ENCODE measurements at regions not wholly inside any gene's neighbourhood (a gene's known extent, or its start where the extent isn't known, plus 50 kb on each side); places are given as distances from the start of the nearest gene placed in this dataset.

DNA sequence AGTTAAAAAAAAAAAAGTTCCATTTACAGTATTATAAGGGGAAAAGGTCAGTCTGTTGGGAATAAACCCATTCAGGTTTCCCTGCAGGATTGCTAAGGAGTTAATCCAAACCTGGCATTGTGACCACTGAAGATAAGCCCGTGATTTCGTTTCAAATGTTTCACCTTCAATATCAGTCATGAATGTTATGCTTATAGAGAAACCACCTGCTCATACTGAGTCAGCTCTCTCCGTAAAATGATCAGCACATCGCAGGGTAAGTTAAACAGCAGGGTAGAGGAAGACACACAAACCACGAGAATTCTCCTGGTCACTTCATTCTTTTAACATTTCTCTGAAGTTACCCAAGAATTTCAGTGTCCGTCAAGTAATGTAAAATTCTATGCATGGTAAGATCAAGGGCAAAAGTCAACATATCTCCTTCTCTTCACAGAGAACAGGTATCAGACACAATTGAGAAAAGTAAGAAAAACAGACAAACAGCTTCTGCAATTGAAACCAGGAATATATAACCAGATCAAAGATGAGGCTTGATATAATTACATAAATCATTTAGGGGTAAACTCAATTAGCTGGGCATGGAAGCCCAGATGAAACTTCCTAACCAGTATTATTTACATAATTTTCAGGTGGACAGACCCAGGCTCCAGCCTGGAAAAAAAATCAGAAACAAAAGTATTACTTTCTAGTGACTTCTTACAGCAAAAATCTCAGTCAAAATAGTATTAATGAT lies 67.6 kb upstream of the ARHGEF3 start:
- DNase-seq (ENCODE audit: low read depth in 2 of 2, low spot score in 1 of 2): no peak

DNA sequence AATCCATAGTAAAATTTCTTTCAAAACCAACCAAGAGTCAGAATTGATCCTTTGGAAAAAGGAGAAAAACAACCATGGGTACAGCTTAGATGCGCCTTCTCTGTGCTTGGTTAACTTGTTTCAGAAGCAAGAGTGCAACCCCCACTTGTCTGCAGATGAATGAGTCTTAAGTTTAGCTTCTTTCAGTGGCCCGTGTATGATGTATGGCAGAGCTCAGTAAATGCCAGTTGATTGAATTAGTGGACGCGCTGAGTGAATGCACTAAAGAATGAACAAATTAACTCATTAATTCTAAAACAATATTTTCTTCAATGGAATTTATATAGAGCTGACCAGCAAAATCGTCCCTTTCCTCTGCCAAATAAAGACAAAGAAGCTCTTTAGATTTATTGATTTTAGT lies 67.0 kb upstream of the ARHGEF3 start:
- no peak for DNase-seq (ENCODE audit: low read depth in 2 of 2, low spot score in 1 of 2)

DNA sequence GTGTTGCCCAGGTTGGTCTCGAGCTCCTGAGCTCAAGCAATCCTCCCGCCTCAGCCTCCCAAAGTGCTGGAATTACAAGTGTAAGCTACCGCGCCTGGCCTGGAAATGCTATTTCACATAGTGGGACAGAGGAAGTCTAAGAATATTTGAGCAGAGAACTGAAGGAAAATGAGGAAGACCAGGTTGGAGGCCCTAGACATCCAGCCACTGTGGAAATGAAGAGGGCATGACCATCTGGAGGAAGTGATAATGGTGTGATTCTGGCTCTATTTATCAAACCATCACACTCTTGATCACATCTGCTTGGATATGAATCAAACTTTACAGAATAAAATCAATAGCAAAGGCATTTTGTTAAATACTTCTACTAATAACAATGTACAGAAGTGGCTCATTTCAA lies 65.9 kb upstream of the ARHGEF3 start:
- no peak for DNase-seq (ENCODE audit: low read depth in 2 of 2, low spot score in 1 of 2)

DNA sequence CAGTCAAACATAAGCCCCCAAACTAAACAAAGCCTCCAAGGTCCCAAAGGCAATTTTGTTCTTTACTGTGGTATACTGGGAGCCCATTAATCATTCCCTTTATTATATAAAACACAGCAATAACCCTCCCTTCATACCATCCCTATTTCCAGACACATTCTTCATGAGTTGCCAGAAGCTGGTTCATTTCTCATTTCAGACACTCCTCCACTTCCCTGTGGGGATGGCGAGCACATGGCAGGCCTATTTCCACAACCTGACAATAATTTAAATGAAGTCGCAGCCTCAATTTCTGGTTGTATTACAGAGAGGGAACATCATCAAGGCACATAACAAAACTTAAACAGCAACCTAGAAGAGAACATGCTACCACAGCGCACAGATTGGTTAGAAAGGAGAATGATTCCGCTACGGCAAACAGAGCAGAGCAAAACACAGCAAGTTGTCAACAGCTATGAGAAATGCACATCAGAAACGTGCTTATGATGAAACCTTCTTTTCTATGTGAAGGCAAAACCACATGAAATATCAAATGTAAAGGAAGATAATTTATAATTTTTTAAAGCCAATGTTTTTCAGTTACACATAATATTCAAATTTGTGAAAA lies 63.3 kb upstream of the ARHGEF3 start:
- DNase-seq (ENCODE audit: low read depth in 2 of 2, low spot score in 1 of 2): no peak

DNA sequence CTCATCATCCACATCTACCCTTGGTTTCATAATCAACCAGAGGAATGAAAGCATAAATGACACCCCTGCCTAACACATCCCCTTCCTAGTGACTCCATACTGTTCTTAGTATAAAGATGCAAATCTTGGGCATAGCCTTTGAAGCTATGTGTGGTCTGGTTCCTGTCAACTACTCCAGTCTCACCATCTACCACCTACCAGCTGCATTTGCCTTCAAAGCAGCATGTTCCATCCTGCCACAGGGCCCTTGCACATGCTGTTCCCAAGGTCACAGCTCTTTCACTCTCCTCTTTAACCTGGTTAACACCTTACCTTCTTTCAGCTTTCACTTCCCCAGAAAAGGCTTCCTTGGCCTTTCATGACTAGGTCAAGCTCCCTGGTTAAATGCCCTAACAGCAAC lies 62.3 kb upstream of the ARHGEF3 start:
- DNase-seq (ENCODE audit: low read depth in 2 of 2, low spot score in 1 of 2): no peak

DNA sequence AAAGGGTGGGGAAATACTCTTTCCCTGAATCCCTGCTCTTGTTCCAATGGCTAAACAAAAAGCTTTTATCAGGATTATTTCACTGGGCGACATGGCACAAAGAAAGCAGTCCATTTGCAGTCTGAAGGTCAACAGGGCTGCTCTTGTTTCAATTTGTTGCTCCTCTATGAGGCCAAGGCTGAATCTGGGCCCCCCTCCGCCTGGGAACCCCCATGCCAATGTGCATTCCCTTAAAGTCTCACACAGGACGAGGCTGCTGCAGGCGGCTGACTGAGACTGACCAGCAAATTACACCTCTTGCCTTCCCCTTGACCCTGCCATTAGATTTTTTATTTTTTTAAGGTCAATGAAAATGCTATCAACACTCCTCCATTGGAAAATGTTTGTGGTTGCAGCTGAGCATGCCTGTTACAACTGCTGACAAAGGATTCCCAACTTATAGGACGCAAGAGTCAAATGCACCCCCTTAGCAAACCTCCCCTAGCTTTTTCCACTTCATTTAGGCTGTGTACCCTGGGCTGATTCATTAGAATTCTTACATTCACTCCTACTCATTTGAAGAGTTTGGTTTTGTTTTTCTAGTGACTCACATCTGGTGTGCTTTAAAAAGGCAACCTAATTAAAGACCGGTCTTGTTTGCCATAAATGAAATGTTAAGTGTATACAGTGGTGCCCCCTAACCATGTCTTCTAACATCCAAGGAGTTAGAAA lies 60.8 kb upstream of the ARHGEF3 start:
- no peak for DNase-seq (ENCODE audit: low read depth in 2 of 2, low spot score in 1 of 2)

DNA sequence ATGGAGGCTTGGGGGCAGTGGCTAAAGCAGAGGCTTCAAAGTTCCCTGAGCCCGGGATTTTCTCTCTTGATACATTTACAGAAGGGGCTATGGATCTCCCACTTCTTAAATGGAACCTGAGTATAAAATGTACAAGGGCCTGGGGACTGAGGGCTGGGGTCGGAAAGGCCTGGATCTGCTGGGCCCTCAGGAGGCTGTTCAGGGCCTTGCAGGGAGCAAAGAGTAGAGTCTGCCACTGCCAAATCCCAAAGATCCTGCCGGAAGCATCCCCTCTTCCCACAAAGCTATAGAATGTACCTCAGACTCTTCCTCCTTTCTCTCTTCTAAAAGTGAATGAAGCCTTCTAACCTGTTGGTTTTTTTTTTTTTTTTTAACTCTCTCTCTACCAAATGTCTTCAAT lies 59.8 kb upstream of the ARHGEF3 start:
- DNase-seq (ENCODE audit: low read depth in 2 of 2, low spot score in 1 of 2): no peak

DNA sequence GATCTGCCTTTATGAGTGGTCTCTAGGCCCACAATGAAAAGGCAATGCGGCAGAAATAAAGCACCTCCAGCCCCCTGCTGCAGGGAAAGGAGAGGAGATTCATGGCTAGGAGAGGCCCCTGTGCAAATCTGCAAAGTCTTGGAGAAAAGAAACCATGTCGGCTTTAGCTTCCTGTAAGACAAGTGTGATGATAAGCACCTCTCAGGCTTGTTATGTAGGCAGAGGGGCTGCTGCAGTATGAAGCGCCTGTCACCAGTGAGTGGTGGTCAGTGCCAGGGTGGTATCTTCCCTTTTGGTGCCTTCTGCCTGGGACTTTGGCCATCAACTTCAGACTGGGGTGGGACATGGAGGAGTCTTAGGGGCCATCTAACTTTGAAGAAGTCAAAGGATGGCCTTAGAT lies 59.2 kb upstream of the ARHGEF3 start:
- DNase-seq (ENCODE audit: low read depth in 2 of 2, low spot score in 1 of 2): no peak

DNA sequence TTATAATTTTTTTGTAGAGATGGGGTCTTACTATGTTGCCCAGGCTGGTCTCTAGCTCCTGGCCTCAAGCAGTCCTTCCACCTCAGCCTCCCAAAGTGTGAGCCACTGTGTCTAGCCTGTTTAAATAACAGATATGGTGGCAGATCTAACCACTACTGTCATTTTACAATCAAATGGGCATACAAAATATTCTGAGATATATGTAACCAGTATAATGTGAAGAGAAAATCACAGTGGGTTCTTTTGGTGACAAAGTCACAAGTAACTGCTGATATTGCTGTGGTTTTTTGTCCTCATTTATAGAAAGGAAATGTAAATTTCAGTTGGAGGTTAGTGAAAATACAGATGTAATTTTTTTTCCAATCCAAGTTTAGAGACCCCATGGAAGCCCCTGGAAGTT lies 58.6 kb upstream of the ARHGEF3 start:
- no peak for DNase-seq (ENCODE audit: low read depth in 2 of 2, low spot score in 1 of 2)

DNA sequence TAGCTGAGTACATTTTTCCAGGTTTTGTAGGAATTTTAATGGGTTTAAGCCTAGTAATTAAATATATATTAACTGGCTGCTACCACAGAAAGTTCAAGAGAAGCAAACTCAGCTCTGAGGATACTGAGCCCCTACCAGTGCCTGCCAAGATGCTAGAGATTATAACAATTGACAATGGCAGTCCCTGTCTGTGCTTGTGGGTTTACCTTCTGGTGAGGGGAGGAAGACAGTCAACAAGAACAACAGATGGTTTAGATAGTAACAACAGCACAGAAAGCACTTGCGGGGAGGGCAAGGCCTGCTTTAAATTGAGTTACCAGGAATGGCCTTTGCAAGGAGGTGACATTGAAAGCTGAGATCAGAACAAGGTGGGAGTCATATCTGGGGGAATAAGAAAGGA lies 56.6 kb upstream of the ARHGEF3 start:
- no peak for DNase-seq (ENCODE audit: low read depth in 2 of 2, low spot score in 1 of 2)

DNA sequence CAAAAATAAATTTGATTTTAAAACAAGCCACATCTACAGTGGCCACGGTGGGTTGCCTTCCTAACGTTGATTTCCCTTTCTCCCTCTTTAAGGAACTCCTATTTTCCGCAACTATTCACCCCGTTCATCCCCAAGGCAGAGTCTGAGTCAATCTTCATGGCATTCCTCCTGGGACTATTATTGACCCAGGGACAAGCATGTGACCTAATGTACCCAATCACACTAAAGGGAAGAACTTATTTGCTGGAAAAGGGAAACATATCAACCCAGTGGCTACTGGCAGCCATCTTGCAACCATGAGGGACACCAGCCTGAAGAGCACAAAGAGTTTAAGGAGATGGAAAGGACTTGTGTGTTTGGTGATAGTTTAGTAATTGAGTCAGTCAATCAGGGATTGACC lies 55.4 kb upstream of the ARHGEF3 start:
- no peak for DNase-seq (ENCODE audit: low read depth in 2 of 2, low spot score in 1 of 2)

DNA sequence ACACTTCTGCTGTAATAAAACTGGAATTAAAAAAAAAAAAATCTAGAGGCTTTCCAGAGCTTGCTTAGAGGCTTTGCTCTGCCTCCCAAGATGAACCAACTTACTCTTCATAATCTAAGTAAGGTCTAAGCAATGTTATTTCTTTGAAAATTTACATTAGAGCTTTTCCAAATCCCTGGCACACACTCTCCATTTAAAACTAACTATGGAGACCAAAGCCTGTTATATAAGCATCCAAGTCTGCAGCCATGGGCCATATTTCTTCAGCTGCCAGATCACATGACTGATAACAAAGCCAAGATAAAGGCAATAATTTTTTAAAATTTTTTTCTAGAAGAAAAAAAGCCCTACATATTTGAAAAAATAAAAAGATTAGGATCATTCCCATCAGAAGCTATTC lies 55.0 kb upstream of the ARHGEF3 start:
- DNase-seq (ENCODE audit: low read depth in 2 of 2, low spot score in 1 of 2): no peak

DNA sequence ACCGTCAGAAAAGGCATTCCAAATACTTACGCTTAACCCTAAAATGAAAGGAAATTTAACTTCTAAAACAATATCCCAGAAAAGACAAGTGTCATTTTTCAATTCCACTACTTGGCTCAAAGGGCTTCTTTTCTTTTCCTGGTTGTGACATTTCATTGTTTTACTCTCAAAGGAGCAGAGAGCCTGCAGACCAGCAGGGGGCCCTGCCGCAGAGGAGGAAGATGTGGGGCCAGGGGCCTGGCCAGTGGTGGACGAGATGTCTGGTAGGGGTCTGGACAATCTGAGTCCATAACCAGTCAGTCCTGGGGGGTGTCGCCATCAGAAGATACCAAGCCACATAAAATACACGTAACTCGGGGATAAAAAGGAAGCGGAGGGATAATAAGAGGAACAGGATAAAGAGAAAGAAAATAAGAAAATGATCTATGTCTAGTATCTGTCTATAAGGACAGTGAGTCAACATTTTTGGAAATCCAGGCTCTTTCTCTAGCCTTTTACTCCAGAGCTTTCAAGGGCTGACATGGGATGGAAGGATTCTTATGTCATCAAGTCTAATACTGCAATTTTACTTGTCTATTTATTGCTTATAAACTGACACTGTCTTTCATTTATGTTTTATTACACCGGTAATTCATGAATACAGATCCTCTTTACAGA lies 54.2 kb upstream of the ARHGEF3 start:
- DNase-seq (ENCODE audit: low read depth in 2 of 2, low spot score in 1 of 2): no peak

DNA sequence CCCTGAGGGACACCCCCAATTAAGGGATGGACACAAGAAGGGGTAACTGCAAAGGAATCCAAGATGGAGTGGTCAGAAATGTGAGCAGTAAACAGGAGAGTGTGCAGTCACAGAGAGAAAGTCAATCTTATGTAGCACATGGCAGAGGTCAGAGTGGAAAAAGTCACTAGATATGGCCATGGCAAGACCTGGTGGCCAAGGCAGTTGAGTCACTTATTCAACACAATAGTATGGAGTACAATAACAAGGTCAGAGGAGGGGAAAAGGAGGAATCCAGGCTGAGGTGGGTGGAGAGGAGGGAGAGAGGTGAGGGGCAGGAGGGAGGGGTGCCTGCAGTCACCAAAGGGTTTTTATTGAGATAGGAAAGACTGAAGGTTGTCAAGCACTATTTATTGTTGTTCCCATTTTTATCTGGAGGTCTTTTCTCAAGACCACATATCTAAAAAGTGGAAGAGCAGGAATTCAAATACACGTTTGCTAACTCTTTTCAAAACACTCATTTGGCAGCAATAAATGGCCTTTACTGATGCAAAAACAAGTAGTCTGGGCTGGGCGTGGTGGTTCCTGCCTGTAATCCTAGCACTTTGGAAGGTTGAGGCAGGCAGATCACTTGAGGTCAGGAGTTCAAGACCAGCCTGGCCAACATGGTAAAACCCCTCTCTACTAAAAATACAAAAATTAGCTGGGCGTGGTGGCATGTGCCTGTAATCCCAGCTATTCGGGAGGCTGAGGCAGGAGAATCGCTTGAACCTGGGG lies 53.3 kb upstream of the ARHGEF3 start:
- DNase-seq (ENCODE audit: low read depth in 2 of 2, low spot score in 1 of 2): no peak

DNA sequence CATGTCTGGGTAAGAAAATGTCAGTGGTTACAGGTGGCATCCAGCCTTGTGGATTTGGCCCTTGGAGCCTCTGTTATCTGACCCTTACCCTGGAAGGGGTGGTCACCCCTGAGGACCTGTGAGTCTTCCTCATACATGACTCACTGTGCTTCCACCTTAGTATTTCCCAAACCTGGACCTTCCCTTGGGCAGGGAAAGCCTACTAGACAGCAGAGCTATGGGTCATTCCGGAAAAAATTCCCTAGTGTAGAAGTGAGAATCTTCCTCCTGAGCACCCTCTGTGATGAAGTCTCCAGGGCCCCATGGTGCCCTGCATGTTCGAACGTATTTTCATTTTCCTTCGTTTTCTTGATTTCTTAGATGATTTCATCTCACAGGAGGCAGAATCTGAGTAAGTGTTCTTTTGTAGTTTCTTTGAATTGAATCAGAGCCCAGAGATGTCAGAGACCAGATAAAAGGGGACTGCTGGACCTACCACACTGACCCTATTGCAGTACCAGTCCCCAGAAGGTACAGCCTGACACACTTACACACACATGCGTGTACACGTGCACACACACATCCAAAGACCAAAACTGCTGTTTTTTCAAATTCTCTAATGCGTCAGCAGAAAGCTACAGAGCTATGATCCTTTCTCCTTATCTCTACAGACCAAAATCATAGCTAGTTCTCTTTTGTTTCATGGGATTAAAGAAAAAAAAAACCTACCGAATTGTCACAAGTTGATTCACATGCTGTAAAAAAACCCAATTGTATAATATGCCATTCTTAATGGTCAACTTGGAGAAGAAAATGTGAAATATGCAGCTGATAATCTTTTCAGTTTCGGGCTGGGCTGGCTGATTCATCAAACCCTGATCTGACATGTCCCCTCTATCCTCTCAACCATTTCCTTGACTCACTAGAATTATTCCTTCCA lies 50.5 kb upstream of the ARHGEF3 start:
- DNase-seq (ENCODE audit: low read depth in 2 of 2, low spot score in 1 of 2): no peak
